Keratinocyte (primary cell): ENCODE measurements at regions not wholly inside any gene's neighbourhood (a gene's known extent, or its start where the extent isn't known, plus 50 kb on each side); places are given as distances from the start of the nearest gene placed in this dataset.

Source experiments
- DNase-seq: peaks from one replicate; pipeline ENCODE4 v3.0.0-alpha.2; 2011; ENCODE audit warnings: low read depth, missing footprints, low spot score
- FAIRE-seq: peaks from 2 replicates; lab custom pipeline; 2011; peaks lifted over from hg19 to GRCh38; lab: Jason Lieb, UNC
- H2AFZ ChIP-seq: 2 replicates; pipeline ENCODE4 v1.6.0; 2012; ENCODE audit warnings: low read length, control low read depth, inconsistent platforms; ENCODE audit not compliant: control insufficient read depth
- H3K27ac ChIP-seq: 2 replicates; pipeline ENCODE4 v1.5.1; 2011; ENCODE audit warnings: low read length; ENCODE audit not compliant: control insufficient read depth, insufficient read depth
- H3K27me3 ChIP-seq: 3 replicates; pipeline ENCODE4 v1.6.0; 2011; ENCODE audit warnings: low read length; ENCODE audit not compliant: control insufficient read depth, insufficient read depth; ENCODE audit errors: extremely low read depth
- H3K36me3 ChIP-seq, 2 experiments: 2 replicates in 1 of 2; 3 replicates in 1 of 2; pipeline ENCODE4 v1.5.1; 2011; ENCODE audit warnings: low read length in 2 of 2, mild to moderate bottlenecking in 1 of 2; ENCODE audit not compliant: control insufficient read depth in 2 of 2, insufficient read depth in 2 of 2; ENCODE audit errors: extremely low read depth in 1 of 2
- H3K4me1 ChIP-seq: 3 replicates; pipeline ENCODE4 v1.5.1; 2011; ENCODE audit warnings: low read length; ENCODE audit not compliant: control insufficient read depth, insufficient read depth; ENCODE audit errors: extremely low read depth
- H3K4me2 ChIP-seq: 3 replicates; pipeline ENCODE4 v1.6.0; 2011; ENCODE audit warnings: low read depth, low read length; ENCODE audit not compliant: control insufficient read depth, insufficient read depth; ENCODE audit errors: extremely low read depth
- H3K4me3 ChIP-seq, 3 experiments: fragments of 200-600 bp in 1 of 3; sonication (generic) in 1 of 3; 2 replicates in 2 of 3; 3 replicates in 1 of 3; pipeline ENCODE4 v1.5.1; 2011 to 2016; ENCODE audit warnings: low read length in 3 of 3, mild to moderate bottlenecking in 3 of 3, control low read depth in 2 of 3, inconsistent platforms in 1 of 3, low read depth in 1 of 3, mixed read lengths in 1 of 3, mixed run types in 1 of 3, moderate library complexity in 1 of 3; ENCODE audit not compliant: control insufficient read depth in 2 of 3, insufficient read depth in 2 of 3; ENCODE audit errors: extremely low read depth in 1 of 3
- H3K79me2 ChIP-seq: 2 replicates; pipeline ENCODE4 v1.6.0; 2012; ENCODE audit warnings: low read length; ENCODE audit not compliant: control insufficient read depth, insufficient read depth
- H3K9ac ChIP-seq: 3 replicates; pipeline ENCODE4 v1.6.0; 2011; ENCODE audit warnings: low read length; ENCODE audit not compliant: control insufficient read depth, insufficient read depth; ENCODE audit errors: extremely low read depth
- H3K9me1 ChIP-seq: 3 replicates; pipeline ENCODE4 v1.6.0; 2011; ENCODE audit warnings: low read length; ENCODE audit not compliant: control insufficient read depth, insufficient read depth; ENCODE audit errors: extremely low read depth
- H3K9me3 ChIP-seq: 2 replicates; pipeline ENCODE4 v1.5.1; 2012; ENCODE audit warnings: low read depth, low read length; ENCODE audit not compliant: control insufficient read depth
- H4K20me1 ChIP-seq: 3 replicates; pipeline ENCODE4 v1.6.0; 2011; ENCODE audit warnings: low read length; ENCODE audit not compliant: control insufficient read depth, insufficient read depth; ENCODE audit errors: extremely low read depth
- EZH2 ChIP-seq: IDR thresholded peaks from one replicate; pipeline ENCODE4 v1.6.1; 2012; ENCODE audit warnings: inconsistent platforms, mild to moderate bottlenecking, low read length, moderate library complexity
- dilution Hi-C: fragments of 300-500 bp; cut with MboI; formaldehyde crosslinking; loops from one replicate; pipeline ENCODE4 v1.7.0; 2020; ENCODE audit warnings: low sequenced_read_pairs; ENCODE audit not compliant: extremely low pct_ligation_motif_present
- TF ChIP-seq, protein P1 (sequence below), 3 experiments: IDR thresholded peaks in 1 of 3; conservative IDR thresholded peaks in 1 of 3; optimal IDR thresholded peaks in 1 of 3; 2 replicates in 2 of 3; 3 replicates in 1 of 3; pipeline versions ENCODE3 to v1.5.1; 2011; ENCODE audit warnings: low read length in 3 of 3, mild to moderate bottlenecking in 3 of 3, moderate library complexity in 2 of 3, control low read depth in 1 of 3, inconsistent platforms in 1 of 3; ENCODE audit not compliant: insufficient read depth in 2 of 3; ENCODE audit errors: extremely low read depth in 1 of 3

DNA sequence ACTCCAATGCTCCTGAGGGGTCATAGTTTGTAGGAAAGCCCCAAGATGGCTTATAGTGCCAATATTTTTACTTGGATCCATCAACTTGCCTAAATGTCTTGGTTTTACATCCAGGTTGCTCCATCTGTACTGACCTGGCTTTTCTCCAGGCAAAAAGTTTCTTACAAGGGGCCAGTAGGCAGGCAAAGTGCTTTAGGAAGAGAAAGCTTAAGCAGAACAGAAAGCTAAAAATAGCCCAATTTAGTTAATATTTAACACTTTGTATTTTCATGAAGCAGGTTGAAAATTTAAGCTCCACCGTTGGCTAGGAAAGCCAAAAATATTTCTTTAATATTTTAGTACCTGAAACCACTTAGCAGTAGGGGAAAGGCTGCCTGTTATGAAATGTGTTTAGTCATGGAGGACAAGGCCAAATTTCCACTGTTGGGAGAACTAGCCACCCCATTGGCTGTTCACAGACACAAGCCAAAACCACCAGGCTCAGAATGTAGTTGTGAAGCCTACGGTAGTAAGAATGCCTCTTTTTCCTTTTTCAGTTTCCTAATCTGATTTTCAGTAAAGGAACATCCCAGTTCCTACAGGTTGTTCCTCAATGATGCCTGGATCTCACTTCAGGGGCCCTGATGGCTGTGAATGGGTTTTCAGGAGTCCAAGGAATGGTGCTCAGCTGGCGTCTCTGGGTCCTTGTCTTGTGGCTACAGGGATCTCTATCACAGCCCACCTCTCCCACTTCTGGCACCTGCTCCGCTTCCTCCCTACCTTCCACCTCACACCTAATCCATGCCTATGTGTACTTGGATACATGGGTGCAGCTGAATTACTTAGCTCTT, 324.8 kb downstream of the PMP22 start:
- H2AFZ ChIP-seq: no peak overlapping the region
- FAIRE-seq (no peak), DNase-seq (no peak)
- TF ChIP-seq, protein P1, sequence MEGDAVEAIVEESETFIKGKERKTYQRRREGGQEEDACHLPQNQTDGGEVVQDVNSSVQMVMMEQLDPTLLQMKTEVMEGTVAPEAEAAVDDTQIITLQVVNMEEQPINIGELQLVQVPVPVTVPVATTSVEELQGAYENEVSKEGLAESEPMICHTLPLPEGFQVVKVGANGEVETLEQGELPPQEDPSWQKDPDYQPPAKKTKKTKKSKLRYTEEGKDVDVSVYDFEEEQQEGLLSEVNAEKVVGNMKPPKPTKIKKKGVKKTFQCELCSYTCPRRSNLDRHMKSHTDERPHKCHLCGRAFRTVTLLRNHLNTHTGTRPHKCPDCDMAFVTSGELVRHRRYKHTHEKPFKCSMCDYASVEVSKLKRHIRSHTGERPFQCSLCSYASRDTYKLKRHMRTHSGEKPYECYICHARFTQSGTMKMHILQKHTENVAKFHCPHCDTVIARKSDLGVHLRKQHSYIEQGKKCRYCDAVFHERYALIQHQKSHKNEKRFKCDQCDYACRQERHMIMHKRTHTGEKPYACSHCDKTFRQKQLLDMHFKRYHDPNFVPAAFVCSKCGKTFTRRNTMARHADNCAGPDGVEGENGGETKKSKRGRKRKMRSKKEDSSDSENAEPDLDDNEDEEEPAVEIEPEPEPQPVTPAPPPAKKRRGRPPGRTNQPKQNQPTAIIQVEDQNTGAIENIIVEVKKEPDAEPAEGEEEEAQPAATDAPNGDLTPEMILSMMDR (optimal IDR thresholded peaks at IDR 0.05 in 1 of 3, IDR thresholded peaks at IDR 0.05 in 1 of 3, conservative IDR thresholded peaks at IDR 0.05 in 1 of 3; ENCODE audit: extremely low read depth in 1 of 3, insufficient read depth in 2 of 3, low read length in 3 of 3): no peak
- no peak for TF ChIP-seq EZH2
- dilution Hi-C loops: no loop called here
- H3K4me1 ChIP-seq: peaks cover 34% of the 10 kb centered on the region
- no peak overlapping the region for H3K4me3 ChIP-seq
- H3K27me3 ChIP-seq: no peaks in the 10 kb centered on the region
- no peaks in the 10 kb centered on the region for H3K9me3 ChIP-seq
- H3K9me1 ChIP-seq: no peaks in the 10 kb centered on the region
- H3K4me2 ChIP-seq: peak overlapping the region; percentile 19
- H3K36me3 ChIP-seq: no peaks in the 10 kb centered on the region
- no peaks in the 10 kb centered on the region for H3K79me2 ChIP-seq
- H3K9ac ChIP-seq: no peak overlapping the region
- no peak overlapping the region for H3K27ac ChIP-seq
- no peaks in the 10 kb centered on the region for H4K20me1 ChIP-seq

DNA sequence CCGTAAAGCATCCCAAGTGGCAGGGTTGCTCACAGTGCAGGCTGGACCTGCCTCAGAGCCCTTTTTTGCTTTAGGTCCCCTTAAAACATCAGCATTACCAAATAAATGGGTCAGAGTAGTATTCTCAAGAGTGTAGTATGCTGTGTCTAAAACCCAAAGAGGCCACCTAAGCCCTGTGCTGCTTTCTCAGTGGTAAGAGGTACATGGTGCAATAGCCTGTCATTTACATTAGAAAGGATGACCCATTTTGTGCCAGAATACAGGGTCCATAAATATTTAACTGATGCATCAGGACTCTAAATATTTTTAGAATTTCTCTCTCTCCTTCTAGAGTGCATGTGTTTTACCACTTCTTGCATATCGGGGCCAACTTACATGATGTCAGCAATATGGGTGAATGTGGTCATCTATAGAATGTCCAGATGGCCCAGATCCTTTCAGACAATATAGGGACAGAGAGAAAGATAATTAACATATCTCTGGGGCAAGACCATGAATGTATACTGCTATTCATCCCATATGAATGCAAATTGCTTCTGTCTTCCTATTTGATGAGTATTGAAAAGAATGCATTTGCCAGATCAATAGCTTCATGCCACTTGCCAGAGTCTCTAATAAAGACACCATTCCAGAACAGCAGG, 329.2 kb downstream of the PMP22 start:
- H4K20me1 ChIP-seq: no peaks in the 10 kb centered on the region
- dilution Hi-C loops: no loop called here
- no peaks in the 10 kb centered on the region for H3K36me3 ChIP-seq
- no peaks in the 10 kb centered on the region for H3K9me3 ChIP-seq
- peaks cover 10% of the 10 kb centered on the region for H3K4me1 ChIP-seq
- H3K27me3 ChIP-seq: no peaks in the 10 kb centered on the region
- H3K9me1 ChIP-seq: no peaks in the 10 kb centered on the region
- H3K4me2 ChIP-seq: no peak overlapping the region
- H3K27ac ChIP-seq: no peak overlapping the region
- H3K79me2 ChIP-seq: no peaks in the 10 kb centered on the region
- no peak for FAIRE-seq
- no peak overlapping the region for H3K4me3 ChIP-seq
- TF ChIP-seq, protein P1 (optimal IDR thresholded peaks at IDR 0.05 in 1 of 3, IDR thresholded peaks at IDR 0.05 in 1 of 3, conservative IDR thresholded peaks at IDR 0.05 in 1 of 3; ENCODE audit: extremely low read depth in 1 of 3, insufficient read depth in 2 of 3, low read length in 3 of 3): no peak
- no peak for TF ChIP-seq EZH2
- no peak overlapping the region for H2AFZ ChIP-seq
- no peak overlapping the region for H3K9ac ChIP-seq
- no peak for DNase-seq
